ENCODE measurements at regions not wholly inside any gene's neighbourhood (a gene's known extent, or its start where the extent isn't known, plus 50 kb on each side); places are given as distances from the start of the nearest gene placed in this dataset.

- TF ChIP-seq, protein P1, sequence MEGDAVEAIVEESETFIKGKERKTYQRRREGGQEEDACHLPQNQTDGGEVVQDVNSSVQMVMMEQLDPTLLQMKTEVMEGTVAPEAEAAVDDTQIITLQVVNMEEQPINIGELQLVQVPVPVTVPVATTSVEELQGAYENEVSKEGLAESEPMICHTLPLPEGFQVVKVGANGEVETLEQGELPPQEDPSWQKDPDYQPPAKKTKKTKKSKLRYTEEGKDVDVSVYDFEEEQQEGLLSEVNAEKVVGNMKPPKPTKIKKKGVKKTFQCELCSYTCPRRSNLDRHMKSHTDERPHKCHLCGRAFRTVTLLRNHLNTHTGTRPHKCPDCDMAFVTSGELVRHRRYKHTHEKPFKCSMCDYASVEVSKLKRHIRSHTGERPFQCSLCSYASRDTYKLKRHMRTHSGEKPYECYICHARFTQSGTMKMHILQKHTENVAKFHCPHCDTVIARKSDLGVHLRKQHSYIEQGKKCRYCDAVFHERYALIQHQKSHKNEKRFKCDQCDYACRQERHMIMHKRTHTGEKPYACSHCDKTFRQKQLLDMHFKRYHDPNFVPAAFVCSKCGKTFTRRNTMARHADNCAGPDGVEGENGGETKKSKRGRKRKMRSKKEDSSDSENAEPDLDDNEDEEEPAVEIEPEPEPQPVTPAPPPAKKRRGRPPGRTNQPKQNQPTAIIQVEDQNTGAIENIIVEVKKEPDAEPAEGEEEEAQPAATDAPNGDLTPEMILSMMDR (IDR thresholded peaks at IDR 0.05), result no peak
- TF ChIP-seq POLR2A (IDR thresholded peaks at IDR 0.05) (no peak), POLR2AphosphoS5 (IDR thresholded peaks at IDR 0.05) (no peak), EP300 (IDR thresholded peaks at IDR 0.05) (no peak)
Observed at GRCh38 chr2:77725045-77725444, 202.9 kb upstream of the LRRTM4 start.

Measured in sigmoid colon (tissue), 4 donors.